NCI-H526 treated with DMSO at 0.1 percent for 48 hours (cell line): ENCODE measurements at regions not wholly inside any gene's neighbourhood (a gene's known extent, or its start where the extent isn't known, plus 50 kb on each side); places are given as distances from the start of the nearest gene placed in this dataset.

Experiments used
- DNase-seq: peaks from one replicate; lab custom pipeline; 2025; lab: John Stamatoyannopoulos, UW

DNA sequence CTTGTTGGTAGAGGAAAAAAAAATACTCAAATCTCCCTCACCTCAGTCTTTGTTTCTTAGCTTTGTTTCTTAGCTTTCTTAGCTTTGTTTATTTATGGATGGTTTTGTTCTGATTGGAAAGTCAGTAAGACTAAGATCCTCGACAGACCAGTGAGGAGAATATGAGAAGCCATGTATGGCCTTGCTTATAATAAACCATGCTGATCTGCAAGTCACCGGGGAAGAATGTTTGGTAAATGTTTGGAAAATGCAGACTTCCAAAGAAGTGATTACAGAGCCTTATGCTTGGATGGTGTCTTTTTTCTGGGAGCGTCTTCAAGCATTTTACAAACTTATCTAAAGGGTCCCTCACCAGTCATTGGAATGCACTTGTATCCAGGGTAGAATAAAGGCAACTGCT is 90.1 kb upstream of the NOCT start:
- no peak for DNase-seq

DNA sequence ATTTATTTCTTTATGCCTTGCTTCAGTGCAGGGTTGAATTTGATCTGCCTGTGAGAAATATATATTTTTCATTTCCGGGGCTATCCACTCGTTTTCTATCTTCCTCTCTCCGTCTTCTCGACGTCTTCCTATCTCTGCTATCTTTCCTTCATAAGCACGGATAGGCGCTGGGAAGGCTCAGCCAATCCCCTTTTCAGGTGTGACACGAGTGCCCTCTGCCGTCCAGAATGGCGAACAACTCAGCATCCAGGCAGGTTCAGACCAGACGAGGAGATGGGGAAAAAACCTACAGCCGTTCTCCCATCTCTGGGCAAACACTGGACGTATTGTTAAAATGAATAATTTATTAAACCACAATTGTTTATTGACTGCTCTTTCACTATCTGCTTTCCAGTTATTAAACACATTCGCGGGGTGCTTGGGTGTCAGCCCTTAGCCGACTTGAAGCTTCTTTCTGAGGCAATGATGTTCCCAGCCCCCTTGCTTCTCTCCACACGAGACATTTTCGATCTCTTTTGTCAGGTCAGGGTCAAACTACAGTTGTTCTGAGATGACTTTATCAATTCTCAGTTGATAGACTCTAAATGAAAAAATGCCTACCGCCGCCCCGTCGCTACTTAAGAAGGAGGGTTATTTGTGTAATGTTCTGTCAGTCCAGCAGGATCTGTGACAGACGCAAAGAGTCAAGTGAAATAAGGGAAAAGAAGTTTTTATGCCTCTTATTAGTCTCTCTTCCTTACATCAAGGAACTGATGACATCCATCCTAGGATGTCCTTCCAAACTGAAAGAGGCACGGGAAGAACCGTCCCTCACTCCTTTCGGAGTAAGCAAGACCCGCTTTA is 96.3 kb upstream of the NOCT start:
- DNase-seq = peak; percentile 74

DNA sequence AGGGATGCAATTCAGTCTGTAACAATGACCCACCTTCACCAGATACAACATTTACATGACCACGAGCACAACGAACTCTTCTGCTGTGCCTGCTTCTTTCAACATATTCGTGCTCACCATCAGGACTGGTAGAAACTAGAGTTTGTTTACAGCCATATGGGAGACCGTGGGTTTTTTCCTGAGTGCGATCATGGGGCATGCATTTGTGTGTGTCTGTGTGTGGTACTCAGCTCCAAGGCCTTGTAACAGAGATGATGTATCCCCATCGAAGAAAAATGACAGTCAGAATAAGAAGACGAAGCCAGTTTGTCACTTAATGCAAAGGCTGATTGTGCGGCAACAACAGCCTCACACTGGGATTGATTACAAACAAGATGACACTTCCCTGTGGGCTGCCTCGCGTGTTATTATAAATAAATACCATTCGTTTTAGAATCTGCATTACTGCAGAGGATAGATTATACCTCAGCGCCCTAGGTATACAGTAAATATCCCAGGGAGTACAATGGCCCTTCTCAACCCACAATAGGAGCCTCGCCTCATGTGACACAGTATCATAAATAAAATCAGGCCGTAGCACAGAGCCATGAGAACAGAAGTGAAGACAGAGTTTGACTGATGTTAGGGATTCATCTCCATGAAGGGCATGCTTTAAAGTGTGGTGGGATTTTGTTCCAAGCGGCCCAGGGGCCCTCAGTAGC is 97.3 kb upstream of the NOCT start:
- DNase-seq = no peak

DNA sequence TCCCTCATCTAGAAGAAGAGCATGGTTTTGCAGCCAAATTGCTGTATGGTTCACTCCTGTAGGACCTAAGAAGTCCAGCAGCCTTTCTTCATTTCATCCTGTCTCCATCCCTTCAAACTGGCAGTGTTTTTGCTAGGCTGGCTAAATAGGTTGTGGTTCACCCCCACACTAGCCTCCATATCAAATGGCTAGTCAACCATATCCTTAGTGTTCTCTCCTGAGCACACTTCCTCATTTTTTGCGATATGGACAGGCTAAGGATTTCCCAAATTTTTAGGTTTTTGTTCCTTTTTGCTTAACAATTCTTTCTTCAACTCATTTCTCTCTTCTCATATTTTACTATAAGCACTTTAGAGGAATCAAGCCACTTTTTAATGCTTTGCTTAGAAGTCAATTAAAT is 98.8 kb upstream of the NOCT start:
- no peak for DNase-seq

DNA sequence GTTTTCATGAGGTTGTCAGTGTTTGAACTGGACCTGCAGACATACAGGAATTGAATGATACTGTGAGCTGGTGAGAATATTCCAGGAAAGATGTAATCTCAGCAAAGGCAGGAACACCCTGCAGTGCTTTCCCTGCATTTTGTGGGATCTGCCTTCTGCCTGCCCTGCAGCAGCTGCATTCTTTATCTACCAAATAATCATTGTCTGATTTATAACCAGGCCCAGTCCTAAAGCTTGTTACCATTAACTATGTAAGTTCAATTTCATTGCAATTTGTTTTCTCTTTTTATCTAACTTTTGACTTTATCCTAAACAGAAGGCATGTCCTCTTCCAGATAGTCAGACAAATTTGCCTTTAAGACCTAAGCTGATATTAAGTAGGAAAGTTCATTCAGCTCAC is 99.8 kb upstream of the NOCT start:
- no peak for DNase-seq

DNA sequence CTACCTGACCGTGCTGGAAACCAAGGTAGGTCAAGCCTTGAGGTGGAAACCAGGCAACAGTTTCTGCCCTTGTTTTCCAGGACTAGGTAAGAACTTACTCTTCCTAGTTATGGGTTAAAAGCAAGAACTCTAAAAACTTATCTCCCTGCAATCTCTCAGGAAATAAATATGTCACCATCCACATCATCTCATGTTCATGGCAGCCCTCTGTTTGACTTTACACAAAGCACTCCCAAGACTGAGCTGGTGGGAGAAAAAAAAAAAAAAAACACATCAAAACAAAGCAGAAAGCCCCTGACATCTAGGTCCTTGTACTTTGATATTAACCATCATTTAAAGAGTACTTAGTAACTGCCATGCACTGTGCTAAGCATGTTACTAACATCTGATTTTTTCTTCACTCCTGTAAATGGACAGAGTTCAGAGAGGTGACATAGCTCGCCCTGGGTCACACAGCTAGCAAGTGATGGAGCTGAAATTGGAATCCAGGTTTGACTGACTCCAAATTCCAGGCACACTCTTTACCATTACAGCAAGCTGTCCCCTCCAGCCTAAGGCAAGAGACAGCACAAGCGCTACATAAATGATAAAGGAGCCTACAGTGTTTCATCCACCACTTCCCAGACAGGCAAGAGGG is 102.8 kb upstream of the NOCT start:
- DNase-seq = no peak

DNA sequence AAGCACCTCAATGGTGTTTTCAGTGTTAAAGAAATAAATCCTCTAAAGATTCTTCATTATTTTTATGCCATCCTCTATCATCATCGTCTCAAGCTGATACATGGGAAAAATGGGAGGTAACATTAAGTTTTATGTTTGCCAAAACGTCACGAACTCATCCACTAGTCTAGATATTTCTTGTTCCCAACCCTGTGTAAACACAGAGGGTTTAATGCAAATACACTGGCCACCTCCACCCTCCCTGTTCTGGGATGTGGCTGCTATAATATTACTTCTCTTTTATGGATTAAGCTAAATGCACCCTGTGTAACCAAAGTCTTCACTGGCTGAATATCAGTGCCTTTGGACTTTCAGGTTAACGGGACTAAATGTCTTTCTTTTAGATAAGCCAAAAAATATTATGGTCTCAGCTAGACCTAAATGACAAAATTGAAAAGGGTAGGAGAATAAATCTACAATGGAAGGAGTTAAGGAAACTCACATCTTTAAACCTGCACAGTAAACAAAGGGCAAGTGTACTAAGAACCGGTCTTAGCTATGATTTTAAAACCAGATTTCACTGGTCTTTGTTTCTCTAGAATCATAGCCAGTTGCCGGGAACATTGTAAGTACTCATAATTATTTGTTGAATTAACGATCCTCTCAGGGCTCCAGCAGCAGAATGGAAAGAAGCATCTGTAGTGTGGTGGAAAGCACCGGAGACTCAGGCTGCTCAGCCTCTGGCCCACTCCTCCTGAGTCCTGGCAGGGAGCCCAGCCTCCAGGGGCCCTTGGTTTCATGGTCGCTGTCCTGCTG is 103.5 kb upstream of the NOCT start:
- peak; percentile 88 for DNase-seq

DNA sequence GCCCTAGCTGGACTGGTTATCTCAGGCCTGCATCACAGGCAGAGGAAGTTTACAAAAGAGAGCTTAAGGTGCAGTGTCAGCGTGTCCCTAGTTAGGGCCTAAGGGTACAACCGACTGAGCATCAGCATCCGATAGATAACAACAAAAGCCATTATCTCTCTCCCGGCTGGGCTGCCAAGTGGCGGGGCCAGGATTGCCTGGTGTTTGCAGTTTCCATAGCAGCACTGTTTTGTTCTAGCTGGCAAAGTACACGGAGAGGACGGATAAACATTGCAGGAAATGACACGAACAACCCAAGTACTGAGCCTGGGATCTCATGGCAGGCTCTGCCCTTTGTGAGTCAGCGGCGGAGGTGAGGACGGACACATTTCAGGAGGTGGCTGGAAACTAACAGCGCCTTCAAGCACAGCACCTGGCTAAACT is 104.7 kb upstream of the NOCT start:
- DNase-seq = peak; percentile 94

DNA sequence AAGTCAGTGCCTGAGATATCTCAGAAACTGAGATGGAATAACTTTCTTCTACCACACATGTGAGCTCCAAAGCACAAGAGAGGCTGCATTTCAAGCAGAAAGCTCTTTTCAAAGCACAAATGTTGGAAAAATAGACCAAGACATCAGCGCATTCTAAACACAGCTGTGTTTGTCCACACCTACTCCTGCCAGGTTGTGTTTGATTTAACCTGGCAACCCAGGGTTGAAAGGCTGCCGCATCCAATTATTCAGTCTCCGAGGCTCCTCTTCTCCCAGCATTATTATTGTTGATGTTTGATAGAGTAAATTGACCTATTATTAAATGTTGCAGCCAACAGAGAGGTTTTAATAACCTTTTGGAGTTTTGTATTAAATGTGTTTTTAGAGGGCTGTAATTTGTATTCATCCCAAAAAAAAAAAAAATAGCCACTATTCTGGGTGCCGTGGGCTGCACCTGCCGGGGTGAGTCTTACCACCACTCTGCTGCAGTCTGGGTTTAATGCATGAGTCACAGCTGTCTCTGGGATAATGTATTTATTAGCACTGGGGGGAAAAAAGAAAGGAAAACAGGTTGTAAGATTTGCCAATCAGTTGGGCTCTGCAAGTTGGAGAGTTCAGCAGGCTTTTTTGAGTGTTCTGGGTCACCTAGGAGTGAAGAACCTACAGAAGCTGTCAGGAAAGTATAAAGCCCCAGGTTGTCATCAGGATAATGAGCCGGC is 105.2 kb upstream of the NOCT start:
- DNase-seq = peak; percentile 58

DNA sequence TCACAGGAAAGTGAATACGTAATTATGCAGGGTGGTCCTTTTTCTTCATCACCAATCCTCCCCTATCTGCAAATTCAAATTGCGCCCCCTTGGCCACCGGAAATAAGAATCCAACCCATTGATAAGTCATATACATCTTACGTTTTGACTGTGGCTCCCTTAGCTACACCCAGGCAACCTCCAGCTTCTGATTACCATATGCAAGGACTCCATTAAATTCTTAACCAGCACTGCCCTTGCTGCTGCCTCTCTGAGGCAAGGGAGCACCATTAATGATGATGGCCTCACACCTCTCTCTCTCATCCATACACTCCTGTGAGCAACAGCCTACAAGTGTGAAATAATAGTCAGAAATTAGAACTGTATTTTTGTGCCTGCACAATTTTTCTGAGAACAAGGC is 106.0 kb upstream of the NOCT start:
- peak; percentile 9 for DNase-seq

DNA sequence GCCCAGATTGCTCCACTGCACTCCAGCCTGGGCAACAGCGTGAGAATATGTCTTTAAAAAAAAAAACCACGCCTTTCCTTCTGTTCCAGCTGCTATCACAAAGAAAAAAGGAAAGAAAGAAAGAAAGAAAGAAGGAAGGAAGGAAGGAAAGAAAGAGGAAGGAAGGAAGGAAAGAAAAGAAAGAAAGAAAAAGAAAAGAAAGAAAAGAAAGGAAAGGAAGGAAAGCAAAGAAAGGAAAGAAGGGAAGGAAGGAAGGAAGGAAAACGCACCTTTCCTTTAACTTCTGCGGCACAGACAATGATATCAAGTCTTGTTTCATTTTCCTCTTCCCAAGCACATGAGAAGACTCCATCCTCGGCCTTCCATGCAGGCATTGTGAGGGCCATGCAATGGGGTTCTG is 107.4 kb upstream of the NOCT start:
- DNase-seq = no peak

DNA sequence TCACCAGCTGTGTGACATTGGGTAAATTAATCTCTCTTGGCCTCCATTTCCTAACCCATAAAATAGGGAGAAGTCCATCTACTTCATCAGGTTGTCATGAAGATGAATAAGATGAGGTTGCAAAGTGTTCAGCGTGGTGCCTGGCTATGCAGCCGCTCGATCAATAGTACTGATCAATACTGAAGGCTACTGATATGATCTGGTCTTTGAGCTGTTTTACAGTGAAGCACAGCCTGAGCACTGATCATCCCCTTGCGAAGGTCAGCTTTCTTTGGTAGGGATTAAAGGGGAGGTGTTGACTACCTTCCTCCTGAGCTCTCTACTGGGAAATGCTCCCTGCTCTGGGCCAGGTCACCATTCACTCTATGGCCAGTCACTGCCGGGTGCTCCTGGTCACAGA is 108.4 kb upstream of the NOCT start:
- no peak for DNase-seq

DNA sequence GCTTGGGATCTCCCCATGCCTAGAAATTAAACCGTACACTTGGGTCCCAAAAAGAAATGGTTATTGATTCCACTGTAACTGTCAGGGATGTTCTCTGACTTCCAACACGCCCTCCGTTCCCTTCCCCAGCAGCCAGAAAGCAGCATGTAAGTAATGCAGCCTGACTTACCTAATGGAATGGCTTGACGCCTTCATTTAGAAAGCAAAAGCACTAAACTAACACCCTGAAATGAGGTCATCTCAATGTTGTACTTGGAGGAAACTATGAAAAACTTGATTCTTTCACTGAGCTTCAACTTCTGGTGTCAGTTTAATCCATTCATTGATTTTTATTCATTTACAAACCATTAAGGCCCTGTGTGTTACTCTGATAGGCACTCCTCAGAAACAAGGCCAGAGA is 110.8 kb upstream of the NOCT start:
- no peak for DNase-seq

DNA sequence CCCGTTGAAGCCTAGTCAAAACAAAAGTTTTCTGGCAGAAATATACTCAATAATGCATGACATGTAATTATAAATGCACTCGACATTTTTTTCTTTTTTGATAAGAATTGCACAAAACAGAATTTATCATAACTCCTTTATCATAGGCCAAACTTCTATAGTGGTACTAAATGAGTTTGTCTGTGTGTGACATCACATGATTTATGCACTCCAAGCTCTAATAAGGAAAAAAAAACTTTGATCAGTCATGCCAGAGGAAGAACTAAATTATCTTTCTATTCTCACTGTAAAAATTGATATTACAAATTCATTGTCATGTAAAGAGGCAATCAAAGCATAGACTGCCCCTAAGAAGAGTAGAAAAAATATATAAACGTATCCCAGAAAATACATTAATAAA is 112.4 kb upstream of the NOCT start:
- no peak for DNase-seq

DNA sequence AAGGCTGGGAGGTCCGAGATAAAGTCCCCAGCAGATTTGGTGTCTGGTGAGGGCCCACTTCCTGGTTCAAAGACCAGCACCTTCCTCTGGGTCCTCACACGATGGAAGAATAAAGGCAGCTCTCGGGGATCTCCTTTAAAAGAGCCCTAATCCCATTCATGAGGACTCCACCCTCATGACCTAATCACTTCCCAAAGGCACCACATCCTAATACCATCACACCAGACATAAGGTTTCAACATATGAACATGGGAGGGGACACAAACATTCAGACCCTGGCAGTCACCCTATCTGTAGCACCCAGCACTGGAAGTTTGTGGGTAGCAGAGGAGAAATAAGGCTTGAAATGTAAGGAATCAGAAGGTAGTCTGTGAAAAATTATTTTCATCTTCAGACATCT is 112.9 kb upstream of the NOCT start:
- no peak for DNase-seq

DNA sequence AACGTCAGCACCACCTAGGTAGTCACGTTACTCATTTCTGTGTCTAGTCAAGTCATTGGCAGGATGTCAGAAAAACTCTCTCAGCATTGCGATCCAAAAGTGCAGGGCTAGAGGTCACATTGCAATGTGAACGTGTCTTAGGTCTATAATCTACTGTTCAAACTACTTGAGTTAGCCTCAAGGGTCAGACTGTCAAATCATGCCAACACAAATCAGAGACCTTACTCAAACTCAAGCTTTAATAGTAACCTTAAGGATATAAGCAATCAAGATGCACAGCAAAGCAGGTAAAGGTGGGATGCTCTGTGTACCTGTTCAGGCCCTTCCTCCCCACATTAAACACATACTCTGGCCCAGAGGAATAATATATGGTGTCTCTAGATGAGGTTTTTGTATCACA is 114.4 kb upstream of the NOCT start:
- no peak for DNase-seq

DNA sequence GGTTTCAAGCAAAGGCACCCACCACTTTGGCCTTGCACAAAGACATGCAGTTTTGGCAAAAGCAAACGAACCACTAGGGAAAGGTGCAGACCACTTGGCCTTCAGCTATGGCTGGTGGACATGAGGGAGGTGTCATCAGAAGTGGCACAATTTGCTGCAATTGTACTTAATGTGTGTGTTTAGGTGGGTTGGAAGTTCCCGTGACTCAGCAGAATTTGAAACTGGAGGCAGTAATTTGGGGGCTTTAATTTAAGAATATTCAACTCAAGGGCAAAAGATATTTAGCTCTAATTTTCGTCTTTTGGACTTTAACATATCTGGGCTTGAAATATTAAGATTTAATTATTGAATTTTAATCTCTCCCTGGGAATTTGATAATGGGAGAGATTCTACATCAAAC is 115.6 kb upstream of the NOCT start:
- no peak for DNase-seq

DNA sequence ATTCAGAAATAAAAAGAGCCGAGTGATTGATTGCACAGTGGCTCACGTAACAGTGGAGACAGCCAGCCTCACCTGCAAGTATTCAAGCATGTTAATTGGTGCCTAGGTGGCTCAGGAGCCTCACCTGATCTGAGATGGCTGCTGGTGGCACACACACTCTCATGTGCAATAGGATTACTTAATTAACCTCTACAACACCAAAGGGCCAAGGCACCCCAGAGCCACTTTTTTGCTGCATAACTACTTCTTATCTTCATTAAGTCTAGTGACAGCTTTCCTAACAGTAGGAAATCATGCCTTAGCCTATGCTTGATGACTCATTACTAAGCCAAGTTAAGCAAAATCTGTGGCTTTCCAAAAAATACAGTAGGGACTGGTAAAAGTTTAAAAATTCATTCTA is 117.3 kb upstream of the NOCT start:
- DNase-seq = peak; percentile 41

DNA sequence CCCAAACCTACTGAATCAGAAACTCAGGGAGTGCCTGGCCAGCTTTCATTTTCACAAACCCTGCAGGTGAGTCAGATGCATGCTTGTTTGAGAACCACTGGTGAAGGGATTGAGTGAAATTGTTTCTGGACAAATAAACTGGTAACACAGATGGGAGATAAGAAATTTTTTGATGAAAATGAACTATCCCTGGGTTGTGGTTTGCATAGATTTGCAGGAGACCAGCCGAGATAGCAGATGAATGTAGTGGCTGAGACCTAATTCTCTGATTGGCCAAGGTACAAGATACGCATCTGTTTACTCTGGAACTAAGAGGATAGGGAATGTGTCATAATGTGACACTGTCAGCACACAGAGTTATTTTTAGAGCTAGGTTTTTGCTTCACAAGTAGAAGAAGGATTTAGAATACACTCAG is 117.8 kb upstream of the NOCT start:
- peak; percentile 41 for DNase-seq

DNA sequence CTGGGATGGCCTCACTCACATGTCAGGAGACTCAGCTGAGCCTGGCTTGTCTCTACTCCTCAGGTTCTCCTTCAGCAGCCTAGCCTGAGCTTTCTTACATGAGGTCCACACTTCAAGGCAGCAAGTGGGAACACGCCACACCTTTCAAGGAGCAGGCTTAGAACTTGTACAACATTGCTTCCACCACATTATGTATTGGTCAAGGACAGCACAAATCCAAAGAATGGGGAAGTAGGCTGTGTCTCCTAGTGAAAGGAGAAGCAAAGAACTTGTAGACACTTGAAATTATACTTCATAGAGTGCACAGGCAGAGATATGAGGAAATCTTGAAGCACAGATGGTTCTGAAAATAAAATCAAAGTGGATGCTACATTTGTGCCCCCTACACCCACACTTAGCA is 120.9 kb upstream of the NOCT start:
- no peak for DNase-seq

DNA sequence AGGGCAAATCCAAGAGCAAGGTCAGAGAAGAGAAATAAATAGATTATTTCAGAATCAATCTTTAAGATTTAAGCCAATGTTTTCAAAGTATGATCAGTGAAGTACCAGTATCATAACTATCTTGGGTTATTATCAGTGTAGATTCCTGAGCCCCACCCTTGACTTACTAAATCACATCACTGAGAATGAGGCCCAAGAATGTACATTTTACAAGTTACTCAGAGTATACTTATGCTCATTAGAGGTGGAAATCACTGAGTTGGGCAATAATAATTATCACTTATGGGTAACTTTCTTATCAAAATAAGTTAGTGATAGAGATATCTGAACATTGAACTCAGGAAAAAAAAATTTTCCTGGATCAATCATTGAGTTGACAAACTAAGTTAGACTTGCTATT is 121.6 kb upstream of the NOCT start:
- DNase-seq = no peak
